Hepatocyte (in vitro differentiated cells): ENCODE measurements at regions not wholly inside any gene's neighbourhood (a gene's known extent, or its start where the extent isn't known, plus 50 kb on each side); places are given as distances from the start of the nearest gene placed in this dataset.

Source experiments
- DNase-seq: peaks from one replicate; pipeline ENCODE4 v3.0.0-alpha.2; 2016; ENCODE audit warnings: low spot score
- H2AFZ ChIP-seq: fragments of 200-600 bp; sonication (generic); 2 replicates; pipeline ENCODE4 v1.6.0; 2016; ENCODE audit warnings: antibody characterized with exemption, mild to moderate bottlenecking
- H3K27ac ChIP-seq: fragments of 200-600 bp; sonication (generic); 2 replicates; pipeline ENCODE4 v1.5.1; 2016; ENCODE audit warnings: mild to moderate bottlenecking
- H3K27me3 ChIP-seq: fragments of 200-600 bp; sonication (generic); 2 replicates; pipeline ENCODE4 v1.6.1; 2016
- H3K36me3 ChIP-seq: fragments of 200-600 bp; sonication (generic); replicated peaks from 2 replicates; pipeline ENCODE4 v1.5.1; 2016; ENCODE audit warnings: low read depth; ENCODE audit not compliant: insufficient read depth
- H3K4me1 ChIP-seq: fragments of 200-600 bp; sonication (generic); 2 replicates; pipeline ENCODE4 v1.5.1; 2016; ENCODE audit warnings: mild to moderate bottlenecking, moderate library complexity; ENCODE audit not compliant: insufficient read depth
- H3K4me2 ChIP-seq: fragments of 200-600 bp; sonication (generic); 2 replicates; pipeline ENCODE4 v1.6.0; 2016
- H3K4me3 ChIP-seq: fragments of 200-600 bp; sonication (generic); 2 replicates; pipeline ENCODE4 v1.5.1; 2016; ENCODE audit warnings: mild to moderate bottlenecking
- H3K79me2 ChIP-seq: fragments of 200-600 bp; sonication (generic); 2 replicates; pipeline ENCODE4 v1.6.0; 2017; ENCODE audit warnings: mild to moderate bottlenecking
- H3K9me2 ChIP-seq: fragments of 200-600 bp; sonication (generic); replicated peaks from 2 replicates; pipeline ENCODE4 v1.6.0; 2017; ENCODE audit warnings: mild to moderate bottlenecking; ENCODE audit not compliant: insufficient read depth
- H3K9me3 ChIP-seq: fragments of 200-600 bp; sonication (generic); 2 replicates; pipeline ENCODE4 v1.5.1; 2016; ENCODE audit warnings: low read depth, mild to moderate bottlenecking
- H4K20me1 ChIP-seq: fragments of 200-600 bp; sonication (generic); 2 replicates; pipeline ENCODE4 v1.6.0; 2016; ENCODE audit warnings: mild to moderate bottlenecking; ENCODE audit not compliant: insufficient read depth, poor library complexity, severe bottlenecking
- CTCF ChIP-seq: fragments of 200-600 bp; sonication (generic); IDR thresholded peaks from 2 replicates; pipeline ENCODE4 v1.5.1; 2016; ENCODE audit warnings: antibody characterized with exemption, mild to moderate bottlenecking; ENCODE audit not compliant: poor library complexity
- EZH2 ChIP-seq: fragments of 200-600 bp; sonication (generic); IDR thresholded peaks from 2 replicates; pipeline ENCODE4 v1.6.1; 2016; ENCODE audit warnings: antibody characterized with exemption, mild to moderate bottlenecking, borderline replicate concordance
- EZH2phosphoT487 ChIP-seq: fragments of 200-600 bp; sonication (generic); IDR thresholded peaks from one replicate; pipeline ENCODE4 v1.6.1; 2018; ENCODE audit warnings: antibody characterized with exemption, mild to moderate bottlenecking, low read depth, moderate library complexity; ENCODE audit not compliant: unreplicated experiment, severe bottlenecking
- WGBS: methylation state at CpG from one replicate; pipeline ENCODE4 v1.1.6; 2016; ENCODE audit warnings: low lambda C conversion rate; ENCODE audit errors: missing lambda C conversion rate; 5-methylcytosine and 5-hydroxymethylcytosine counted together

DNA sequence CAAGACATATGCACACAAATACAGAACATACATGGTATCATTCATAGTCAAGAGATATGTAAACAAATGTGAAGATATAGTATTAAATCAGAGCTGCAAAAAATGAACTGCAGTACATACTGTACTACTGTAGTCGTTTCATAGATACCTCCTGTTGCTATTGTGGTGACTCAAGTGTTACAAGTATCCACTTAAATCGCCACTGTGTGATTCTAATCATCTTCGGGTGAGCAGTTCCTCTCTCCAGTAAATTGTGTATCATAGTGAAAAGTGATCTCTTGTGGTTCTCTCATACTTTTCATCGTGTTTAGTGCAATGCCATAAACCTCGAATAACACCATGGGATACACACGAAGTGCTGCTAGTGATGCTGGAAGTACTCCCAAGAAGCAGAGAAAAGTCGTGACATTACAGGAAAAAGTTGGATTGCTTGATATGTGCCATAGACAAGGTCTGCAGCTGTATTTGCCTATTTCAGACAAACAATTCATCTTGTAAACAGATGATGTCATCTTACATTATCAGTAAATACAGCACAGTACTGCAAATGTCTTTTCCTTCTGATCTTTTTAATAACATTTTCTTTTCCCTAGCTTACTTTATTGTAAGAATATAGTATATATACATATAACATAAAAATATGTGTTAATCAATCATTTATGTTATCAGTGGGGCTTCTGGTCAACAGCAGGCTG lies 222.2 kb downstream of the BCL11A start:
- H3K27me3 ChIP-seq = no peaks in the 10 kb centered on the region
- no peak overlapping the region for H3K27ac ChIP-seq
- no peak overlapping the region for H3K4me2 ChIP-seq
- H3K4me1 ChIP-seq = no peaks in the 10 kb centered on the region
- no peak overlapping the region for H3K4me3 ChIP-seq
- H2AFZ ChIP-seq = no peak overlapping the region
- H3K9me2 ChIP-seq = no peaks in the 10 kb centered on the region
- no peaks in the 10 kb centered on the region for H3K79me2 ChIP-seq
- DNase-seq = no peak
- TF ChIP-seq EZH2phosphoT487 (no peak), EZH2 (no peak), CTCF (no peak)
- WGBS = 56% methylated on average over 7 of the region's 7 CpGs
- no peaks in the 10 kb centered on the region for H3K36me3 ChIP-seq
- H3K9me3 ChIP-seq = no peaks in the 10 kb centered on the region
- no peaks in the 10 kb centered on the region for H4K20me1 ChIP-seq

DNA sequence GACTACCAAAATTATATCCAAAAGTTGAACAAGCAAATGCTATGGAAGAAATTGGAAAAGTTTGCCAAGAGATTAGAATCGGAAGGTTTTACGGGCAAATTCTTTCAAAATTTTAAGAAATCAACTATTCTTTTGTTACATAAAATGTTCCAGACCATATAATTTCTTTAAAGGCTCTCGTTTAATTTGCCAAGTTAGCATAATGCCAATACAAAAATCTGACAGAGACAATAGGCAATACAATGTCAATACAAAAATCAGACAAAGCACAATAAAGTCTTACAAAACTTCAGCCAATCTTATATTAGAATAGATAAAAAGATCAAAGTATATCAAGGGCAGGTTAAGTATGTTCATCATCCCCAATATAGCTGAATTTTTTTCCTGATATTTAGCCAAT lies 224.2 kb downstream of the BCL11A start:
- Histone ChIP-seq H2AFZ (no peak overlapping the region), H4K20me1 (no peaks in the 10 kb centered on the region), H3K79me2 (no peaks in the 10 kb centered on the region), H3K4me2 (no peak overlapping the region), H3K27ac (no peak overlapping the region), H3K9me3 (no peaks in the 10 kb centered on the region), H3K9me2 (no peaks in the 10 kb centered on the region), H3K4me3 (no peak overlapping the region), H3K27me3 (no peaks in the 10 kb centered on the region), H3K36me3 (no peaks in the 10 kb centered on the region), H3K4me1 (no peaks in the 10 kb centered on the region)
- DNase-seq = no peak
- 94% methylated on average over 3 of the region's 3 CpGs for WGBS
- TF ChIP-seq EZH2 (no peak), CTCF (no peak), EZH2phosphoT487 (no peak)

DNA sequence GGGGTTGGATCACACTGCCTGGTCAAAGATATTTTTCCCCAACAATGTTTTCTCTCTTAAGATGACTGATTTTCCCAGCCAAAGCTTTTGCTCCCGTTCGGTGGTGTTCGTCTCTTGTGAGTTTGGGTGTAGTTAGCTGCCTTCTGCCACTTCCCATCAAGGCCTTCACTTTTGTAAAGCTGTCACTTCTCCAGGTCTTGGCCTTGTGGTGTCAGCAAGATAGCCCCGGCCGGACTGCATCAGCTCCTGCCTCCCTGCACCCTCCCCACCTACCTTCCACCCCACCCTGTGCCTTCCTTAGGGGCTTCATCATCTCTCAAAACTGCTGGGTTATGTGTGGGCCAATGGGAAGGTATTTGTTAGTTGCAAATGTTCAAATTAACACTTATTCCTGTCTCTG lies 228.9 kb downstream of the BCL11A start:
- no peaks in the 10 kb centered on the region for H3K9me2 ChIP-seq
- H3K4me2 ChIP-seq = no peak overlapping the region
- TF ChIP-seq EZH2phosphoT487 (no peak), CTCF (no peak), EZH2 (no peak)
- no peaks in the 10 kb centered on the region for H3K27me3 ChIP-seq
- H2AFZ ChIP-seq = no peak overlapping the region
- H3K36me3 ChIP-seq = no peaks in the 10 kb centered on the region
- H3K4me3 ChIP-seq = no peak overlapping the region
- 80% methylated on average over 5 of the region's 5 CpGs for WGBS
- no peaks in the 10 kb centered on the region for H3K4me1 ChIP-seq
- no peak overlapping the region for H3K27ac ChIP-seq
- no peaks in the 10 kb centered on the region for H3K9me3 ChIP-seq
- no peaks in the 10 kb centered on the region for H3K79me2 ChIP-seq
- no peak for DNase-seq
- no peaks in the 10 kb centered on the region for H4K20me1 ChIP-seq
